GM19372 (cell line): ENCODE measurements at regions not wholly inside any gene's neighbourhood (a gene's known extent, or its start where the extent isn't known, plus 50 kb on each side); places are given as distances from the start of the nearest gene placed in this dataset.

Source experiments
- ATAC-seq: cut with Tn5 transposase; IDR thresholded peaks from one replicate; pipeline ENCODE4 v1.9.1; 2021; ENCODE audit warnings: mild to moderate bottlenecking, low read depth, moderate library complexity; ENCODE audit not compliant: unreplicated experiment

DNA sequence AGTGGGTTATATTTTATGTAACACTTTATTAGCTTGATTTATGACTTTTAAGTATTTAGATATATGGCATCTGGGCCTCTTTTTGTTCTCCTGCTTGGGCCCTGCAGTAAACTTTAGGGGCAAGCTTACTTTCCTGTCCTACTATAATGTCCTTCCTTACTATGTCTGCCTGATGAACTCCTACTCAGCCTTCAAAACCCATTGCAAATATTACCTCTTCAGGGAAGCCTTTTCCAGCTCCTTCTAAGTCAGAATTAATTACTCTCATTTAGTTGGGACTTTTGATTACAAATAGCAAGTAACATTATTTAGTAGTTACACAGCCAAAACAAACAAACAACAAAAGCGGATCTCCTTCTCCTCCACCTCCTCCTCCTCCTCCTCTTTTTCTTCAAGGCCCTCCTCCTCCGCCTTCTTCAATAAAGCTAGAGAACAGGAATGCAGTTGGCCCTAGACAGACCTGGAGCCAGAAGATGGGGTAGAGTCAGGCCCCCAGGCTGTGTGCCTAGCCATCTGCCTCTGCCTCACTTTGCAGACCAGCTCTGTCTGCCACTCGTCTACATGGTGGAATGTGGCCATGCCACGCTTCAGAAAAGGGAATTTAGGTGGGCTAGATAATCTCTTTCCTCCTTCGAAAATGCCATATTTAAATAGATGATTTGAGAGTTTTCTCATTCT lies 301.2 kb downstream of the SP3 start:
- ATAC-seq, result no peak

DNA sequence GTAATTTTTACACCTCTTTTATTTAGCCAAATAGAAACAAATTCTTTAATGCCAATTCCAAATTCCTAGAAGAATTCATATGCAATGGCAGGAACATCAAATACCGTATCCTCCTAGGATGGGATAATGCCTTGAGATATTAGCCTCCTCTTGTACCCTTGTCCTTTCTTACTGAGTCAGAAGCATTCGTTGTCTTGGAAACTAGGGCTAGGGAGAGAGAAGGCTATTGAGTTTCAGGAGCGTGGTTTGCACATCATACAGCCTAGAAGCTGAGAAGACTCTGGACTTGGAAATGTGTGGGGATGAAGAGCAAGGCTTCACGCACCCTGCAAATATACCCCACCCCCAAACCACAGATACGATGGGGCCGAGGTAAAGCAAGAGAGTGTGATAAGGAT lies 300.7 kb downstream of the SP3 start:
- no peak for ATAC-seq

DNA sequence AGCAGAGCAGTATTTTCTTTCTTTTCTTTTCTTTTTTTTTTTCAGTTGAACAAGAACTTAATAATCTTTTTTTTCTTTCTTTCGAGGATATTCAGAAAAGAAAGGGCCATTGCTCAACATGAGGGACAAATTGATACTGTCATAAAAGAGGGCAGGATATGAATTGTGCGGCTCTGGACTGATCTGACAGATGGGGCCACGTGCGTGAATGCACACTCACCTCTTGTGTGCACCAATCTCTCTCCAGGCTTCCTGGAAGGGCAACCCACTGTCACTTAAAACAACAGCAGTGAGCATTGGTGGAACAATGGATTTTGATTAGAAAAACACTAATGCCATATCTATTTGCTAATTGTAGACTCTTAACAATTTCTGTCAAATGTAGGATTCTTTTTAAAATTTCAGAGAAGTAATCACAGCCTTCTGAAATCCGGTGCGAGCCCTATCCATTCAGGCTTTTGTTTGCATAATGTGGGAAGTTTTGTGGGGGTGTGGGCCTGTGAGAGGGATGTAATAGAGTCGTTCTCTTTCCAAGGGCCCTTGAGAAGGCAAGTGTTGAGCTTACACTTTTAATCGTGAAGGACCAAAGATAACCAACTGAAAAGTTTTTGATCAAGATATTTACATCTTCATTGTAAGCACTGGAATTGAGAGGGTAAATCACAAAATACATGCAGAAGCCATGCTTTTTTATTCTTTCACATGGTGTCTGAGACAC lies 298.8 kb downstream of the SP3 start:
- no peak for ATAC-seq

DNA sequence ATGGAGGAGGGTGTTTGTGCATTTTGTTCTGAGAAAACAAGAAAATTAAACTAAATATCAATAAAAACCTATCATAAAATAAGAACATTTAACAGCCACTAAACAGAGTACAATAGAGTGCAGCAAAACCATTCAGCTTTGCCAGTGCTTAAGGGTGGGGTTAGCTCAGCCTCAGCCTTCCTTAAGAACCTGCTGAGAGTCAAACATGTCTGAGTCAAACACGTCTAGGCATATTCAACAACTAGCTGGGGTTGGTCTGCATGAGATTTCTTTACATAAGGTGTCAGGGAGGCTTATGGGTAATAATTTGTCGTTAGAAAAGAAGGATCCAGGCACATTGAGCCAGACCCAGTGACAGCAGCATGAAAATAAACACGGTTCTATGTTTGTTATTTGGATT lies 298.2 kb downstream of the SP3 start:
- ATAC-seq, result no peak

DNA sequence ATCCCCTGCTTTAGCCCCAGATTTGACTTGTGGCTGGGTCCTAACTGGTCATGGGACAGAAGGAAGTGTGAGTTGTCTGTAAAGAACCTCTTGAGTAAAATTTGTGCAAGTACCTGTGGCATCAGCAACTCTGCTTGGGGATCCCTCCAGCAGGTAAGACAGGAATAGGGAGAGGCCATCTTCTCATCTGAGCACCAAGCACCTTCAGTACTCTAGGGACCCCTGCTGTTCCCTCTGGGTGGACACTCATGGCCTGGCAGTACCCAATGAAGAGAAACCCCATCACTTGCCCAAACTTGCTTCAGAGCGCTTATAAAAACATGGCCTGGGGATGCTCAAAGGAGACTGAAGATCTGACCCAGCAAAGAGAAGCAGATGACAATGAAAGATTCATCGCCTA lies 297.8 kb downstream of the SP3 start:
- ATAC-seq, result no peak

DNA sequence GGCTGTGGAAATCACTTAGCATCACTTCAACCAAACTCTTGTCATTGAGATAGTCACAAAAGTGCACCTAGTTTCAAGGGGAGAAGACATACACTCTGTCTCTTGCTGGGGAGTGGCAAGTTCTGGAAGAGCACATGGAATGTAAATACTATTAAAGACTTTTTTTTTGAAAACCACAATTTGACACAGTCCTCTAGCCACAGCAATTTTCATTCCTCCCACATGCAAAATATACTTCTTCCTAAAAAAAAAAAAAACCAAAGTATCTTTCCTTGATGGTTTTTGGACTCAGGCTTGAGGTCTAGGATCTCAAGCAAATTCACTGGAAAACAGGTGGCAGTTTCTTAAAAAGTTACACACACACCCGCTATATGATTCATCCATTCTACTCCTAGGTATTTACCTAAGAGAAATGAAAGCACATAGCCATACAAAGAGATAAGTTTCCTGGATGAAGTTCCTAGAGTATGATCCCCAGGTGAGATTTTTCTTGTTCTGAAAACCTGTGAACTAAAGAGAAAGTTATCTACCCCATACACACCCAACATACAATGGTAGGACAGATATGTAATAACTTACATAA lies 295.8 kb downstream of the SP3 start:
- no peak for ATAC-seq

DNA sequence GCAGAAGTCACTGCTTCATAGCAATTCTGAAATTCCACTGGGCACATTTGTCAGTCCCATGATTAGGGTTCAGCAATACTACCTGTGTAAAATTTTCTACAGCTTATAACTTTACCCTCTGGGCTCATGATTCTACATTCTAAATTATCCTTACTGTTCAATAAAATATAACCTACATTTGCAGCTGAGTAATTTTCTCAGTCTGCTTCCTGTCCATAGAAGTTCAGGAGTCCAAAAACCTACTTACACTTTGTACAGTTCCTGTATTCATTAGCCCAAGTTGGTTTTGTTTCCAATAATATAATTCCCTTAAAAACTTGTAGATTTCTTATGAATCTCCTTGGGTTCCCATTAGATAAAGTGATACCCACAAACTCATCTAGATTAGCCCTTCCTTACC lies 295.3 kb downstream of the SP3 start:
- no peak for ATAC-seq

DNA sequence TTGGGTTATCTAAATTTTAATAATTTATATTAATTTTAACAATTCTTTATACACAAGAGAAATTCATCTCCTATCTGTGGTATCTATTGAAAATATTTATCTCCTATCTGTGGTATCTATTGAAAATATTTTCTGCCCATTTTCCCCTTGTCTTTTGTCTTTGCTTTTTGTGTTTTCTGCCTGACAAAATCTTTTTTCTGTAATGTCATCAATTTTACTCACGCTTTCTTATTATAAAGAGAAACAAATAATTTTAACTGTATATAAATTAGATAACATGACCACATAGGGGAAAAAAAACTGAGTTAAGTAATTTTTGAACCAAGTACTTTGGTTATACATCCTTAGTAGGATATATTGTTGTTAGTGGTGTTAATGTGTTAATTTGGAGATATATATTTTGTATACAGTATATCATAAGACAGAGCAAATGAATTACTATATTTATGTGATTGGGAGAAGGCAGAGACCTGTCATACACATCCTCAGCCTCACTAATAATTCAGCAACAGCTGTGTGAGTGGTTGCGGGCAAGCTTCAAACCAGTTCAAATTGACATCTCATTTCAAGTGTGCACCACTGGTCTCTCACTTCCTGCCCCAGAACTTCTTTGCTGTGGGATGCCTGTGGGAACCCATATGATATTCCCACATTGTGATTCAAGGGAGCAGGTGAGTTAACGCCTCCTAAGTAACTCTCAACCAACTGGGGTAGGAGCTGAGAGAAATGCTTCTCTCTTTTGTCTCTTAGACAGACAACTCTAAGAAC lies 292.4 kb downstream of the SP3 start:
- ATAC-seq, result no peak

DNA sequence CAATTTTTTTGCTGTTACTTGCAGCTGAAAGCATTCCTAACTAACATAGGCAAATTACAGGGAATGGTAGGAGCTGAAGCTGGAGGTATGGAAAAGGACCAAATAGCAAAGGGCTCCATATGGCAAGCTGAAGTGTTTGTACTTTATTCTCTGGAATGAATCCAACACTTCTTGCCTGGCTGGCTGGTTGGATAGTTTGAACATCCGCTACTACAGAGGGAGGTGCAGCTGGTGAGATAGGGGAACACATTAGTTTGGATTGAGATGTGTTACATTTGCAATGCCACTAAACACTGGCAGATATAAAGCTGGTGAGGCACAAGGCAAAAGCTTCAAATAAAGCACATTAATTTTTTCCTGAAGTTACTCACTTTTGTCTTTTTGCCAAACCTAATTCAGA lies 291.5 kb downstream of the SP3 start:
- ATAC-seq, result no peak

DNA sequence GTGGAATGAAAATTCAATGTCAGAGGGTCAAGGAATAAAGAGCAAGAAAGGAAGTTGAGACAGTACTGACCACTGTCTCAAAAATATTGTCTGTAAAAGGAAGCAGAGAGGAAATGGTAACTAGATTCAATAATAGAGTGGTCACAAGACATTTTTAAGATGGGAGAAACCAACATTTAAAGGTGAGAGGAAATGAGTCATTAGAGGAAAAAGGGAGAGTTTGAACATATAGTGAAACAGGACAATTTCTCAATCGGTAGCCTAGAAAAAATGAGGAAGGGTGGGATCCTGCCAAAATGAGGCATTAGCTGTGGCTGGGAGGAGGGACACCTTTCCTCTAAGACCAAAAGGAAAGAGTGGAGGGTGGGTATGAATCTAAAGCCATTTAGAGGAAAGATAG lies 288.5 kb downstream of the SP3 start:
- no peak for ATAC-seq

DNA sequence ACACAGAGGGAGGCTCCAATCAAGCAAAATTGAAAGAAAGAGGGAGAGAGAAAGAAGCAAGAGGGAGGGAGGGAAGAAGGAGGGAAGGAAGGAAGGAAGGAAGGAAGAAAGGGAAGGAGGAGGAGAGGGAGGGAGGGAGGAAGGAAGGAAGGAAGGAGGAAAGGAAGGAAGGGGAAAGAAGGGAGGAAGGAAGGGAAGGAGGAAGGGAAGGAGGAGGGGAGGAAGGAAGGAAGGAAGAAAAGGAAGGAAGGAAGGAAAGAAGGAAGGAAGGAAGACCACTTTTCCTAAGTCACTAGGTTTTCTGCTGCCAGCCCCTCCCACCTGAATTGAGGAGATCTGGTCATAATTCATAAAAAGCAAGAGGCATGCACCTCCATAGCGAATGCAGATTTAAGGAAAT lies 287.0 kb downstream of the SP3 start:
- no peak for ATAC-seq

DNA sequence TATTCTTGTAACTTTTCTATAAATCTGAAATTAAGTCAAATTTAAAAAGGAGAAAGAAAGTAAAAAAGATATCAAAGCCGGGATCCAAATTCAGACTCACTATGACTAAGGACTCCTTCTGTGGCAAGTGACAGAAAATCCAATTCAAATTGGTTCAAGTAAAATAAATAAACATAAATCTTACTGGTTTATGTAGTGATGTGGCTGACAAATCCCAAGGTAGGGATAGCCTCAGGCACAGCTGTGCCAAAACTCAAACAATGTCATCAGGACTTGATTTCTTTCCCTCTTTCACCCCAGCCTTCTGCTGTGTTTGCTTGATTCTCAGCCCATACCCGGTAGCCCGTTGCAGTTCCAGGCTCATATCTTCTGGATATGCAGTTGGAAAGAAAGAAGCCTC lies 284.6 kb downstream of the SP3 start:
- no peak for ATAC-seq

DNA sequence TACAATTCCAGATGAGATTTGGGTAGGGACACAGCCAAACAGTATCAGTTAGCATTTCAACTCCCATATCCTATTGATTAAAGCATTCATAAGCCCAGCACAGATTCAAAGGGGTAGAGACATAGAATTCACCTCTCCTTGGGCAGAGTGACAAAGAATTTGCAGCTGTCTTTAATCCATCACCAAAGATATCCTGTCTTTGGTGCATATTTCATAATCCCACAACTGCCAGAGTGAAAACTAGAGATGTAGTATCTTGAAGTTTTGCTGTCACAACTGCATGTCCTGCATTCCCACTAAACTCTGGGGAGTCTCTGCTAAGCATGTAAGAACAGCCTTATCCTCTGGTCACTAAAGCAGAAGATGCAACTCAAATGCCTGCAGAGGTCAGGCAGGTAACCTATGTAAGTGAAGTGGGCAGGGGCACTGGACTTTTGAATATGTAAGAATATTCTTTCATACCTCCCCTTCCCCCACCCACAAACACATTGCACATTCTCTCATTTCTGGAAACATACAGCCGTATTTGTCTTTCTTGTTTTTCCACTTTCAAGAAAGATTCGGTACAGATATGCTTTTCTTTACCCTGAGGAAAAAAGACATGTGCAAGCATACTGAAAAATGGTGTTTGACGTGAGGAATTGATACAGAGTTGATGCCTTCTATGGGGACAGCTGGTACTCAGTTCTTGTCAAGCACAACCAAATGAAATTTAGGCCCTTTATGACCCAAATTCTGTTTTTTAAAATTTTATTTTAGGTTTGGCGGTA lies 283.1 kb downstream of the SP3 start:
- ATAC-seq, result no peak

DNA sequence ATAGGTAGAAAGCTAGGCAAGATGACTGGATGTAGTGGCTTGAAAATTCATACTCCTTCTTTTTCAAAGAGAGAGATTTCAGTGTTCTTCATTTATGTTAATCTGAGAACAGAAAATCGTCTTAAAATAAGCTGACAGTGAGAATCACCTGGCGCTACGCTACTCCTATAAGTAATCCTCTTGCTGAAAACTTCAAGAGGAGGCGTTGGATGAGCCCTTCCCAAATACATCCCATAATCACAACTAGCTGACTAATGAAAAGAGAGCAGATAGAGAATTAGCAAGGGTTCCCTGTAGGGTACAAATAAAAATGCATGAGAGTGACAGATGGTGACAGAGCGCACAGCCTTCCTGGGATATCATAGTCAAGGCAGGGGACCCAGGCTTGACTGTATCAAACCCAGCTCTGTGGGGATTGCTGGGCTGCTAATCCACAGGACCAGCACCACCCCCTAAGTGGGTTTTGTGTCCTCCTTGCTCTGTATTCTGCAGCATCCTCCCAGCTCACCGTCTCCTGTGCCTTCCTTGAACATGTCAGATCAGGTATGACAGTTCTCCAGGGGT lies 280.2 kb downstream of the SP3 start:
- ATAC-seq, result no peak

DNA sequence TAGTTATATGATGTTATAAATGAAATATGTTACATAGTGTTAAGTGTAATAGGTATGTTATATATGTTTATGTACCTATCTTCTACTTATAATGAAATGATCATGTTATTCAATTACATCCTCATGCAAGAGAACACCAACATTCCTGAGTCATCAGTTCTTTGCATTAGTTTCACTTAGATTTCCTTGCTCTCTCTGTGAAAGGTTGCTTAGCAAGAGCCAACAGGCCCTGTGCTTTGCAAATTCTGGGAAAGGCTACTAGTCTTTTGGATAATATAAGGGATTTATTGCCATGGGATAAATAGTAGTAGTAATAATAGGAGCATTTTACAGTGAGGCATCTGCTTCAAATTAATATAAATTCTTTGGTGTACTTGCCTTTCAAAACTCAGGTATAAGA lies 274.8 kb downstream of the SP3 start:
- no peak for ATAC-seq

DNA sequence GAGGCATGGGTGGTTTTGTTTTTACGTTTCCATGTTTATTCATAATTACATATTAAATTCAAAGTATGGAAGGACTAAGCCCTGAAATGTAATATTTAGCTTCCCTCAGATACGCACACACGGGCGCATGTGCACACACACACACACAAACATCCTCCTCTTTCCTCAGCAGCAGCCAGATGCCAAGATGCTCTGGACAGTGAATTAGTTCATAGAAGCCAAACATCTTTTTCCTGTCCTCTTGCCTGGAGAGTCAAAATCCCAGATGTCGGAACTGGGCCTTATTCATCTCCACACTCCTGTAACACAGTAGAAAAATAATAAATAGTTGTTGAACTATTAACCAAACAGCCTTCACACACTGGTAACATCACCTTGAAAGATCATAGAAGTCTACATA lies 273.1 kb downstream of the SP3 start:
- no peak for ATAC-seq

DNA sequence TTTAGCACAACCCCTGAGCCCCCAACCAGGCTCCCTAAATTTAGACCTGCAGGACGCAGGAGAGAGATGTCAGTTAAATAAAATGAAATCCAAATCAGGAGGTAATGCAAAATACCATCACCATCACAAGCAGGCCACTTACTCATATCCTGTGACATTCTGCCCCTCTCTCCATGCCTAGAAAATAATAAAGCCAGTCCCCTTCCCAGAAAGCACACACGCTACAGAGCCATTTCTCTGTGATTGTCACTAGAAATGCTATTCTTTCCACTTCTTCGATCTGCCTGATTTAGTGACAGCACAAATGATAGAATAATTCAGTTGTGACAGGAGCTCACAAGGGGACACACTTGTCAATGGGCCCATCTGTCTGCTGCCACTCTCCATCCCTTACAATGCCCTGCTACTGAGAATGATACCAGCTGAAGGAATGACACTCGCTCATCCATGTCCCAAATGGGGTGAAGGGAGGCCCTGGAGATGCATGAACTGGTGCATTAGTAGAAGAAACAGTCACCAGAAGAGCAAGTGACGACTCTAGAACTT lies 272.1 kb downstream of the SP3 start:
- no peak for ATAC-seq

DNA sequence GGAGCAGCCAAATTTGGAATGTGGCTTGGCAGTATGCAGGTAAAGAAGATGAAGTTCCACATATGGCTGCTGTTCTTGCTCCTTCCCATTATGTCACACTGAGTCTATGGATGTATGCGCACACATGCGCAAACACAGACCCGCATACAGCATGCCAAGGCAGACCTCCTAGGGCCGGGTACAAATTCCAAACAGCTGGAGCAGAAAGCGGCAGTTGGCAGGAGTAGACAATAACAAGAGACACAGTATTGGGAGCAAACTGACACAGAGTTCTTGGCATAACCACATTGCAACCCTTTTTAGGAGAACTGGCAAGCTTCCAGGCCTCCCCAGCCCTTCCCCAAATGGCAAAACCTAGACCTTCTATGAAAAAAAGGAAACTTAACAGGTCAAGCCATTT lies 268.9 kb downstream of the SP3 start:
- ATAC-seq, result no peak

DNA sequence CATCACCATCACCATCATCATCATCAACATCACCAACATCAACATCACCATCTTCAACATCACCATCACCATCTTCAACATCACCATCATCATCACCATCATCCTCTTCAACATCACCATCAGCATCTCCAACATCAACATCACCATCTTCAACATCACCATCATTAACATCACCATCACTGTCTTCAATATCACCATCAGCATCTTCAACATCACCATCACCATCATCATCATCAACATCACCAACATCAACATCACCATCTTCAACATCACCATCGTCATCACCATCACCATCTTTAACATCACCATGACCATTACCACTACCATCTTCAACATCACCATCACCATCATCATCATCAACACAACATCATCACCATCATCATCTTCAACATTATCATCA lies 267.2 kb downstream of the SP3 start:
- ATAC-seq, result no peak

DNA sequence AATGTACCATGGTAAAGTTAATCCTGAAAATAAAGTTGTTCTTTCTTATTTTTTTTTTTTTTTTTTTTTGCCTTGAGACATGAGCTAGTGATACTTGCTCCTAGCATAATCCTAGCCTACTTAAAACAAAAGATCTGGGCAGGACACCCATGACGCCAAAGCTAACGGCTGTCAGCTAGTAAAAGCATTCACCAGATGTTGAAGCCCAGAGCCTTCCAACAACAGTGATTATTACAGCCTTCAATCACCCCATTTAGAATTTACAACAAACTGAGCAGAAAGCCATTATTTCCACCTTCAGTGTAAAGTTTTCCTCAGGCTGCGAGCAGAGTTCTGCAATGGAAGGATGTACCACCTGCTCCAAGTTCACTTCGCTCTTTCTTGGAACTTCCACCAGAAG lies 259.5 kb downstream of the SP3 start:
- no peak for ATAC-seq
